Right lobe of liver (tissue), 4 donors: ENCODE measurements at regions not wholly inside any gene's neighbourhood (a gene's known extent, or its start where the extent isn't known, plus 50 kb on each side); places are given as distances from the start of the nearest gene placed in this dataset.

ENCODE experiments used
- POLR2A ChIP-seq: fragments of 450-650 bp; IDR thresholded peaks from one replicate; pipeline ENCODE4 v1.6.1; 2017; ENCODE audit warnings: antibody characterized with exemption, mild to moderate bottlenecking
- TF ChIP-seq, protein P1 (sequence below), 4 donors: fragments of 200-600 bp in 3 of 4; fragments of 450-650 bp in 1 of 4; IDR thresholded peaks; one replicate each; pipeline versions ENCODE4 v1.5.1 to v1.8.0; 2016 to 2022; ENCODE audit warnings: antibody characterized with exemption in 4 of 4, mild to moderate bottlenecking in 2 of 4
- donor health status: DM: no; HTN: no; CAD: no.
- donor health status: DM: no; HTN: no; CAD: no.
- donor health status: DM: no; HTN: yes; CAD: no.

DNA sequence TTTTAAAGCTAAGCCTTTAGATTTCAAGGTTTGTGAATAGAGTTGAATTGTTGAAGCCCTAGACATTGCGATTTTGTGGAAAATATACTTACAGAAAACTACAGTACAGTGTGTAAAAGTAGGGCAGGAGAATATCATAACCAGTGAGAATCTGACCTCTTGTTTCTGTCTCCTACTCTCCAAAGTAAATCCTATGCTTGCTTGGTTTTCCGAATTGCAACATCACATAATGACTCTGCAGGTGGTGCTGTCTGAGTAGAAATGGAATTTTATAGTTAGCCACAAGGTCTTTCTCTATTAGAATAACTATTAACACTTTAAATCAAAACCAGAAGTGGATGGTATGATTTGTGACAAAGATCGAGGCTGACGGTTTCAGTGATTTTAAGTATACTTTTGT is 505.6 kb downstream of the RAPGEF2 start:
- TF ChIP-seq, protein P1, sequence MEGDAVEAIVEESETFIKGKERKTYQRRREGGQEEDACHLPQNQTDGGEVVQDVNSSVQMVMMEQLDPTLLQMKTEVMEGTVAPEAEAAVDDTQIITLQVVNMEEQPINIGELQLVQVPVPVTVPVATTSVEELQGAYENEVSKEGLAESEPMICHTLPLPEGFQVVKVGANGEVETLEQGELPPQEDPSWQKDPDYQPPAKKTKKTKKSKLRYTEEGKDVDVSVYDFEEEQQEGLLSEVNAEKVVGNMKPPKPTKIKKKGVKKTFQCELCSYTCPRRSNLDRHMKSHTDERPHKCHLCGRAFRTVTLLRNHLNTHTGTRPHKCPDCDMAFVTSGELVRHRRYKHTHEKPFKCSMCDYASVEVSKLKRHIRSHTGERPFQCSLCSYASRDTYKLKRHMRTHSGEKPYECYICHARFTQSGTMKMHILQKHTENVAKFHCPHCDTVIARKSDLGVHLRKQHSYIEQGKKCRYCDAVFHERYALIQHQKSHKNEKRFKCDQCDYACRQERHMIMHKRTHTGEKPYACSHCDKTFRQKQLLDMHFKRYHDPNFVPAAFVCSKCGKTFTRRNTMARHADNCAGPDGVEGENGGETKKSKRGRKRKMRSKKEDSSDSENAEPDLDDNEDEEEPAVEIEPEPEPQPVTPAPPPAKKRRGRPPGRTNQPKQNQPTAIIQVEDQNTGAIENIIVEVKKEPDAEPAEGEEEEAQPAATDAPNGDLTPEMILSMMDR (IDR thresholded peaks at IDR 0.05): no peak
- TF ChIP-seq POLR2A: no peak
